ENCODE measurements at regions not wholly inside any gene's neighbourhood (a gene's known extent, or its start where the extent isn't known, plus 50 kb on each side); places are given as distances from the start of the nearest gene placed in this dataset.
"Not testable (repeated sequence)": the region's sequence is repeated elsewhere in the genome, so short reads cannot be mapped to it uniquely, and the experiment has no call there.

GRCh38 chr13:56173346-56173745 lies 967.4 kb upstream of the PRR20A start:
- Histone ChIP-seq H3K36me3 (ENCODE audit: control insufficient read depth, insufficient read depth, low read length) (no peaks in the 10 kb centered on the region), H3K4me1 (ENCODE audit: control insufficient read depth, insufficient read depth, low read length, poor library complexity, severe bottlenecking) (no peaks in the 10 kb centered on the region), H3K27ac (ENCODE audit: low read depth, low read length, severe bottlenecking) (no peak overlapping the region), H3K9me3 (ENCODE audit: control insufficient read depth, low read length) (no peaks in the 10 kb centered on the region), H3K4me3 (ENCODE audit: extremely low read depth, insufficient read depth, low read length, poor library complexity, severe bottlenecking) (no peak overlapping the region)
- 100% methylated on average over 1 of the region's 2 CpGs for WGBS, 2 experiments (ENCODE audit: insufficient coverage in 2 of 2)

GRCh38 chr13:56182598-56182997 lies 958.1 kb upstream of the PRR20A start:
- H3K9me3 ChIP-seq (ENCODE audit: control insufficient read depth, low read length): no peaks in the 10 kb centered on the region
- no peaks in the 10 kb centered on the region for H3K36me3 ChIP-seq (ENCODE audit: control insufficient read depth, insufficient read depth, low read length)
- WGBS, 2 experiments (ENCODE audit: insufficient coverage in 2 of 2): 85 to 94% methylated on average over 2 to 3 of the region's 3 CpGs
- no peaks in the 10 kb centered on the region for H3K4me1 ChIP-seq (ENCODE audit: control insufficient read depth, insufficient read depth, low read length, poor library complexity, severe bottlenecking)
- no peak overlapping the region for H3K4me3 ChIP-seq (ENCODE audit: extremely low read depth, insufficient read depth, low read length, poor library complexity, severe bottlenecking)
- H3K27ac ChIP-seq (ENCODE audit: low read depth, low read length, severe bottlenecking): no peak overlapping the region

GRCh38 chr13:56187331-56187730 lies 953.4 kb upstream of the PRR20A start:
- Histone ChIP-seq H3K9me3 (ENCODE audit: control insufficient read depth, low read length) (no peaks in the 10 kb centered on the region), H3K27ac (ENCODE audit: low read depth, low read length, severe bottlenecking) (no peak overlapping the region), H3K4me3 (ENCODE audit: extremely low read depth, insufficient read depth, low read length, poor library complexity, severe bottlenecking) (no peak overlapping the region), H3K4me1 (ENCODE audit: control insufficient read depth, insufficient read depth, low read length, poor library complexity, severe bottlenecking) (no peaks in the 10 kb centered on the region), H3K36me3 (ENCODE audit: control insufficient read depth, insufficient read depth, low read length) (no peaks in the 10 kb centered on the region)
- 95 to 98% methylated on average over 9 to 10 of the region's 15 CpGs for WGBS, 2 experiments (ENCODE audit: insufficient coverage in 2 of 2)

GRCh38 chr13:56188582-56188981 lies 952.1 kb upstream of the PRR20A start:
- H3K36me3 ChIP-seq (ENCODE audit: control insufficient read depth, insufficient read depth, low read length); H3K9me3 ChIP-seq (ENCODE audit: control insufficient read depth, low read length); H3K4me3 ChIP-seq (ENCODE audit: extremely low read depth, insufficient read depth, low read length, poor library complexity, severe bottlenecking); H3K4me1 ChIP-seq (ENCODE audit: control insufficient read depth, insufficient read depth, low read length, poor library complexity, severe bottlenecking); H3K27ac ChIP-seq (ENCODE audit: low read depth, low read length, severe bottlenecking): not testable (repeated sequence)
- WGBS, 2 experiments (ENCODE audit: insufficient coverage in 2 of 2): 100% methylated on average over 4 of the region's 6 CpGs; no CpG with 5 or more reads in 1 of the 2 experiments

- no peak overlapping the region for H3K27ac ChIP-seq (ENCODE audit: low read depth, low read length, severe bottlenecking)
- H3K36me3 ChIP-seq (ENCODE audit: control insufficient read depth, insufficient read depth, low read length): no peaks in the 10 kb centered on the region
- H3K4me3 ChIP-seq (ENCODE audit: extremely low read depth, insufficient read depth, low read length, poor library complexity, severe bottlenecking): no peak overlapping the region
- H3K9me3 ChIP-seq (ENCODE audit: control insufficient read depth, low read length): no peaks in the 10 kb centered on the region
- no peaks in the 10 kb centered on the region for H3K4me1 ChIP-seq (ENCODE audit: control insufficient read depth, insufficient read depth, low read length, poor library complexity, severe bottlenecking)
- no CpG with 5 or more reads among the region's 1 CpG for WGBS, 2 experiments (ENCODE audit: insufficient coverage in 2 of 2)
Measured at GRCh38 chr13:56189439-56189838, 951.3 kb upstream of the PRR20A start.

- no peaks in the 10 kb centered on the region for H3K9me3 ChIP-seq (ENCODE audit: control insufficient read depth, low read length)
- no peak overlapping the region for H3K27ac ChIP-seq (ENCODE audit: low read depth, low read length, severe bottlenecking)
- H3K4me1 ChIP-seq (ENCODE audit: control insufficient read depth, insufficient read depth, low read length, poor library complexity, severe bottlenecking): no peaks in the 10 kb centered on the region
- 73 to 80% methylated on average over 1 of the region's 5 CpGs for WGBS, 2 experiments (ENCODE audit: insufficient coverage in 2 of 2)
- H3K36me3 ChIP-seq (ENCODE audit: control insufficient read depth, insufficient read depth, low read length): no peaks in the 10 kb centered on the region
- H3K4me3 ChIP-seq (ENCODE audit: extremely low read depth, insufficient read depth, low read length, poor library complexity, severe bottlenecking): no peak overlapping the region
Measured at GRCh38 chr13:56189978-56190377, 950.7 kb upstream of the PRR20A start.

GRCh38 chr13:56198350-56198749 lies 942.4 kb upstream of the PRR20A start:
- Histone ChIP-seq H3K9me3 (ENCODE audit: control insufficient read depth, low read length) (no peaks in the 10 kb centered on the region), H3K4me3 (ENCODE audit: extremely low read depth, insufficient read depth, low read length, poor library complexity, severe bottlenecking) (no peak overlapping the region), H3K36me3 (ENCODE audit: control insufficient read depth, insufficient read depth, low read length) (no peaks in the 10 kb centered on the region), H3K4me1 (ENCODE audit: control insufficient read depth, insufficient read depth, low read length, poor library complexity, severe bottlenecking) (no peaks in the 10 kb centered on the region), H3K27ac (ENCODE audit: low read depth, low read length, severe bottlenecking) (no peak overlapping the region)
- 86 to 100% methylated on average over 1 of the region's 1 CpG for WGBS, 2 experiments (ENCODE audit: insufficient coverage in 2 of 2)

- Histone ChIP-seq H3K4me3 (ENCODE audit: extremely low read depth, insufficient read depth, low read length, poor library complexity, severe bottlenecking) (no peak overlapping the region), H3K27ac (ENCODE audit: low read depth, low read length, severe bottlenecking) (no peak overlapping the region), H3K9me3 (ENCODE audit: control insufficient read depth, low read length) (no peaks in the 10 kb centered on the region), H3K36me3 (ENCODE audit: control insufficient read depth, insufficient read depth, low read length) (no peaks in the 10 kb centered on the region), H3K4me1 (ENCODE audit: control insufficient read depth, insufficient read depth, low read length, poor library complexity, severe bottlenecking) (no peaks in the 10 kb centered on the region)
- 54 to 55% methylated on average over 2 of the region's 2 CpGs for WGBS, 2 experiments (ENCODE audit: insufficient coverage in 2 of 2)
Measured at GRCh38 chr13:56201834-56202233, 938.9 kb upstream of the PRR20A start.

GRCh38 chr13:56216221-56216620 lies 924.5 kb upstream of the PRR20A start:
- H3K36me3 ChIP-seq (ENCODE audit: control insufficient read depth, insufficient read depth, low read length): no peaks in the 10 kb centered on the region
- H3K4me1 ChIP-seq (ENCODE audit: control insufficient read depth, insufficient read depth, low read length, poor library complexity, severe bottlenecking): no peaks in the 10 kb centered on the region
- no peaks in the 10 kb centered on the region for H3K9me3 ChIP-seq (ENCODE audit: control insufficient read depth, low read length)
- WGBS, 2 experiments (ENCODE audit: insufficient coverage in 2 of 2): no CpG with 5 or more reads among the region's 1 CpG
- no peak overlapping the region for H3K4me3 ChIP-seq (ENCODE audit: extremely low read depth, insufficient read depth, low read length, poor library complexity, severe bottlenecking)
- H3K27ac ChIP-seq (ENCODE audit: low read depth, low read length, severe bottlenecking): no peak overlapping the region

GRCh38 chr13:56247692-56248091 lies 893.0 kb upstream of the PRR20A start:
- 71 to 93% methylated on average over 1 to 2 of the region's 2 CpGs for WGBS, 2 experiments (ENCODE audit: insufficient coverage in 2 of 2)
- no peak overlapping the region for H3K4me3 ChIP-seq (ENCODE audit: extremely low read depth, insufficient read depth, low read length, poor library complexity, severe bottlenecking)
- H3K4me1 ChIP-seq (ENCODE audit: control insufficient read depth, insufficient read depth, low read length, poor library complexity, severe bottlenecking): no peaks in the 10 kb centered on the region
- no peaks in the 10 kb centered on the region for H3K36me3 ChIP-seq (ENCODE audit: control insufficient read depth, insufficient read depth, low read length)
- no peaks in the 10 kb centered on the region for H3K9me3 ChIP-seq (ENCODE audit: control insufficient read depth, low read length)
- H3K27ac ChIP-seq (ENCODE audit: low read depth, low read length, severe bottlenecking): no peak overlapping the region

- Histone ChIP-seq H3K9me3 (ENCODE audit: control insufficient read depth, low read length) (no peaks in the 10 kb centered on the region), H3K4me3 (ENCODE audit: extremely low read depth, insufficient read depth, low read length, poor library complexity, severe bottlenecking) (no peak overlapping the region), H3K36me3 (ENCODE audit: control insufficient read depth, insufficient read depth, low read length) (no peaks in the 10 kb centered on the region), H3K4me1 (ENCODE audit: control insufficient read depth, insufficient read depth, low read length, poor library complexity, severe bottlenecking) (no peaks in the 10 kb centered on the region), H3K27ac (ENCODE audit: low read depth, low read length, severe bottlenecking) (no peak overlapping the region)
- WGBS, 2 experiments (ENCODE audit: insufficient coverage in 2 of 2): 89% methylated on average over 1 of the region's 1 CpG; no CpG with 5 or more reads in 1 of the 2 experiments
Measured at GRCh38 chr13:56271686-56272085, 869.0 kb upstream of the PRR20A start.

All from mesodermal cell (in vitro differentiated cells).